HCT116 (cell line): ENCODE measurements at regions not wholly inside any gene's neighbourhood (a gene's known extent, or its start where the extent isn't known, plus 50 kb on each side); places are given as distances from the start of the nearest gene placed in this dataset.

Experiments used
- ATAC-seq: fragments of 200-7000 bp; cut with Tn5 transposase; 2 replicates; pipeline ENCODE4 v1.9.1; 2020; ENCODE audit warnings: mild to moderate bottlenecking, moderate library complexity
- BruUV-seq: library from RNA; stranded (reverse); fragments of 400-500 nt; replicated peaks from 2 replicates; lab custom pipeline; 2021; lab: Mats Ljungman, UMichigan
- CTCF ChIA-PET: fragments of 300-600 bp; sonication (Branson Sonifier 250); formaldehyde crosslinking; loops from one replicate; lab custom pipeline; 2021; ENCODE audit warnings: antibody characterized with exemption; lab: Charles Lee
- POLR2A ChIA-PET: fragments of 300-600, 350-600 bp; sonication (Branson Sonifier 250); formaldehyde crosslinking; loops from one replicate; lab custom pipeline; 2021; ENCODE audit warnings: antibody characterized with exemption; lab: Charles Lee
- RAD21 ChIA-PET, 2 experiments: fragments of 300-600 bp; sonication (Branson Sonifier 250); formaldehyde crosslinking; loops; one replicate each; lab custom pipeline; 2023; ENCODE audit warnings: low total read pairs in 2 of 2; ENCODE audit not compliant: uncharacterized antibody in 2 of 2, unreplicated experiment in 2 of 2, low non-redundant PET in 1 of 2; lab: Charles Lee
- DNase-seq: peaks from one replicate; pipeline ENCODE4 v3.0.0-alpha.2; 2010; ENCODE audit warnings: low read depth, low spot score
- H2AFZ ChIP-seq: fragments of 200-600 bp; shearing (Covaris generic), sonication (generic); 2 replicates; pipeline ENCODE4 v1.6.1; 2017; ENCODE audit warnings: low read depth, mixed run types, mixed read lengths, antibody characterized with exemption, low read length; ENCODE audit not compliant: poor library complexity, severe bottlenecking
- H3K27ac ChIP-seq: 2 replicates; pipeline ENCODE4 v1.5.1; 2012; ENCODE audit warnings: low read depth, low read length
- H3K27me3 ChIP-seq: fragments of 200-600 bp; sonication (generic); 2 replicates; pipeline ENCODE4 v1.6.1; 2016; ENCODE audit warnings: mixed run types, low read length, mixed read lengths; ENCODE audit not compliant: insufficient read depth
- H3K36me3 ChIP-seq, 2 experiments: fragments of 200-500 bp in 1 of 2; fragments of 200-600 bp in 1 of 2; sonication (Bioruptor generic) in 1 of 2; sonication (generic) in 1 of 2; 2 replicates each; pipeline versions ENCODE4 v1.5.1 to v1.6.1; 2014 to 2016; ENCODE audit warnings: low read length in 2 of 2, inconsistent platforms in 1 of 2, mixed read lengths in 1 of 2, mixed run types in 1 of 2; ENCODE audit not compliant: insufficient read depth in 2 of 2, control insufficient read depth in 1 of 2
- H3K4me1 ChIP-seq, 2 experiments: fragments of 200-600 bp in 1 of 2; sonication (generic) in 1 of 2; 2 replicates each; pipeline versions ENCODE4 v1.5.1 to v1.6.1; 2012 to 2017; ENCODE audit warnings: low read length in 2 of 2, inconsistent platforms in 1 of 2, mild to moderate bottlenecking in 1 of 2, mixed read lengths in 1 of 2, mixed run types in 1 of 2, moderate library complexity in 1 of 2; ENCODE audit not compliant: insufficient read depth in 2 of 2, control insufficient read depth in 1 of 2
- H3K4me2 ChIP-seq: fragments of 200-600 bp; sonication (generic); 2 replicates; pipeline ENCODE4 v1.6.1; 2017; ENCODE audit warnings: mixed run types, low read length, mixed read lengths
- H3K4me3 ChIP-seq, 2 experiments: fragments of 200-600 bp in 1 of 2; sonication (generic) in 1 of 2; replicated peaks in 1 of 2; 2 replicates each; pipeline ENCODE4 v1.5.1; 2011 to 2016; ENCODE audit warnings: low read length in 2 of 2, control low read depth in 1 of 2, low read depth in 1 of 2, mild to moderate bottlenecking in 1 of 2, mixed read lengths in 1 of 2, mixed run types in 1 of 2
- H3K79me2 ChIP-seq: fragments of 200-600 bp; sonication (generic); 2 replicates; pipeline ENCODE4 v1.6.1; 2017; ENCODE audit warnings: mild to moderate bottlenecking, mixed run types, low read length, moderate library complexity, mixed read lengths; ENCODE audit not compliant: insufficient read depth
- H3K9ac ChIP-seq: fragments of 200-600 bp; sonication (generic); 2 replicates; pipeline ENCODE4 v1.6.1; 2016; ENCODE audit warnings: low read length, mixed read lengths
- H3K9me2 ChIP-seq: fragments of 200-600 bp; sonication (generic), shearing (Covaris generic); 2 replicates; pipeline ENCODE4 v1.6.1; 2017; ENCODE audit warnings: mixed run types, mild to moderate bottlenecking, moderate library complexity; ENCODE audit not compliant: insufficient read depth
- H3K9me3 ChIP-seq, 2 experiments: fragments of 200-500 bp in 1 of 2; fragments of 200-600 bp in 1 of 2; sonication (Bioruptor generic) in 1 of 2; sonication (generic) in 1 of 2; 2 replicates each; pipeline ENCODE4 v1.6.1; 2014 to 2017; ENCODE audit warnings: low read length in 2 of 2, mixed read lengths in 2 of 2, inconsistent platforms in 1 of 2, low read depth in 1 of 2, mild to moderate bottlenecking in 1 of 2, mixed run types in 1 of 2, moderate library complexity in 1 of 2; ENCODE audit not compliant: control insufficient read depth in 1 of 2, insufficient read depth in 1 of 2
- H4K20me1 ChIP-seq: fragments of 200-600 bp; sonication (generic), shearing (Covaris generic); 2 replicates; pipeline ENCODE4 v1.6.1; 2017; ENCODE audit warnings: mixed run types, mild to moderate bottlenecking, moderate library complexity; ENCODE audit not compliant: insufficient read depth
- CBX3 ChIP-seq: IDR thresholded peaks from 2 replicates; pipeline ENCODE4 v1.6.1; 2012; ENCODE audit warnings: low read depth
- CEBPB ChIP-seq: IDR thresholded peaks from 2 replicates; pipeline ENCODE4 v1.6.1; 2012; ENCODE audit warnings: low read depth
- CTCF ChIP-seq, 3 experiments: fragments of 200-600 bp in 1 of 3; sonication (generic) in 1 of 3; IDR thresholded peaks in 2 of 3; conservative IDR thresholded peaks in 1 of 3; 2 replicates each; pipeline ENCODE4 v1.5.1; 2012 to 2017; ENCODE audit warnings: low read depth in 2 of 3, low read length in 2 of 3, antibody characterized with exemption in 1 of 3, borderline replicate concordance in 1 of 3, control low read depth in 1 of 3, mild to moderate bottlenecking in 1 of 3, mixed read lengths in 1 of 3, mixed run types in 1 of 3, moderate library complexity in 1 of 3; ENCODE audit not compliant: insufficient read depth in 1 of 3
- EGR1 ChIP-seq: IDR thresholded peaks from 2 replicates; pipeline ENCODE4 v1.6.1; 2012; ENCODE audit warnings: low read depth
- EZH2 ChIP-seq: fragments of 200-600 bp; sonication (generic); IDR thresholded peaks from 2 replicates; pipeline ENCODE4 v1.6.1; 2017; ENCODE audit warnings: antibody characterized with exemption, mixed run types
- EZH2phosphoT487 ChIP-seq: fragments of 200-600 bp; IDR thresholded peaks from 2 replicates; pipeline ENCODE4 v1.6.1; 2018; ENCODE audit warnings: antibody characterized with exemption, borderline replicate concordance
- FOSL1 ChIP-seq: IDR thresholded peaks from 2 replicates; pipeline ENCODE4 v1.6.1; 2012; ENCODE audit warnings: low read depth
- JUND ChIP-seq: IDR thresholded peaks from 2 replicates; pipeline ENCODE4 v1.6.1; 2012
- POLR2A ChIP-seq: IDR thresholded peaks from 2 replicates; pipeline ENCODE4 v1.7.0; 2011; ENCODE audit warnings: borderline replicate concordance; ENCODE audit not compliant: insufficient read depth, insufficient read length; ENCODE audit errors: extremely low read depth
- POLR2AphosphoS5 ChIP-seq: IDR thresholded peaks from 2 replicates; pipeline ENCODE4 v1.6.1; 2011; ENCODE audit warnings: mild to moderate bottlenecking, low read depth, low read length, moderate library complexity
- REST ChIP-seq: IDR thresholded peaks from 2 replicates; pipeline ENCODE4 v1.6.1; 2012; ENCODE audit warnings: low read depth
- SIN3A ChIP-seq: IDR thresholded peaks from 2 replicates; pipeline ENCODE4 v1.6.1; 2012; ENCODE audit warnings: low read depth
- SP1 ChIP-seq: IDR thresholded peaks from 2 replicates; pipeline ENCODE4 v1.6.1; 2012; ENCODE audit warnings: low read depth
- SRF ChIP-seq: IDR thresholded peaks from 2 replicates; pipeline ENCODE4 v1.6.1; 2012; ENCODE audit warnings: low read depth
- YY1 ChIP-seq: IDR thresholded peaks from 2 replicates; pipeline ENCODE4 v1.6.1; 2011; ENCODE audit warnings: low read length, low read depth, moderate library complexity, mild to moderate bottlenecking; ENCODE audit not compliant: insufficient replicate concordance; ENCODE audit errors: extremely low read depth
- ZBTB33 ChIP-seq: IDR thresholded peaks from 2 replicates; pipeline ENCODE4 v1.6.1; 2011; ENCODE audit warnings: mild to moderate bottlenecking, low read length, moderate library complexity; ENCODE audit not compliant: insufficient replicate concordance; ENCODE audit errors: extremely low read depth
- ZFX ChIP-seq: fragments of 450-650 bp; IDR thresholded peaks from 2 replicates; pipeline ENCODE4 v1.6.1; 2017
- ZNF274 ChIP-seq: fragments of 200-500 bp; sonication (Bioruptor generic); IDR thresholded peaks from 2 replicates; pipeline ENCODE4 v1.6.1; 2014; ENCODE audit warnings: mild to moderate bottlenecking, low read depth, low read length, inconsistent platforms
- intact Hi-C: fragments of 100-400 bp; cut with micrococcal nuclease; formaldehyde crosslinking; loops from 2 replicates; pipeline ENCODE4 v1.10.0; 2022

GRCh38 chr6:84449220-84449619, 221.8 kb upstream of the CEP162 start:
- BruUV-seq = no TSS peak

More at GRCh38 chr6:84449220-84449619, 221.8 kb upstream of the CEP162 start:
- ChIA-PET RAD21 (no interaction called here), POLR2A (no interaction called here), CTCF (no interaction called here)
- no peak overlapping the region for H3K4me3 ChIP-seq
- H3K9ac ChIP-seq = no peak overlapping the region
- H3K9me3 ChIP-seq = no peaks in the 10 kb centered on the region
- H3K27ac ChIP-seq = no peak overlapping the region
- H3K4me2 ChIP-seq = no peak overlapping the region
- DNase-seq (no peak), ATAC-seq (no peak)
- no peak overlapping the region for H2AFZ ChIP-seq
- H3K36me3 ChIP-seq = no peaks in the 10 kb centered on the region
- no peaks in the 10 kb centered on the region for H3K27me3 ChIP-seq
- H3K79me2 ChIP-seq = no peaks in the 10 kb centered on the region
- H3K9me2 ChIP-seq = no peaks in the 10 kb centered on the region
- H4K20me1 ChIP-seq = no peaks in the 10 kb centered on the region
- TF ChIP-seq YY1 (no peak), JUND (no peak), REST (no peak), FOSL1 (no peak), ZFX (no peak), SRF (no peak), ZNF274 (no peak), ZBTB33 (no peak), SP1 (no peak), CTCF (IDR thresholded peaks at IDR 0.05 in 2 of 3, conservative IDR thresholded peaks at IDR 0.05 in 1 of 3; ENCODE audit: borderline replicate concordance in 1 of 3, insufficient read depth in 1 of 3, low read depth in 2 of 3, low read length in 2 of 3) (no peak), EZH2 (no peak), POLR2A (no peak), SIN3A (no peak), CEBPB (no peak), EGR1 (no peak), POLR2AphosphoS5 (no peak), CBX3 (no peak), EZH2phosphoT487 (no peak)
- intact Hi-C loops = no loop called here
- H3K4me1 ChIP-seq = no peaks in the 10 kb centered on the region
